Stimulated activated naive B cell treated with anti-CD40 and anti-IgM and Interleukin-4, amounts not matched to agents 10 μg/mL and 1 μg/mL and 100 μg/mL, for 72 hours (primary cell): ENCODE measurements at regions not wholly inside any gene's neighbourhood (a gene's known extent, or its start where the extent isn't known, plus 50 kb on each side); places are given as distances from the start of the nearest gene placed in this dataset.

Source experiments
- ATAC-seq, 2 donors: fragments of 150-1000 bp; cut with Tn5 transposase; replicated peaks; 2 replicates each; pipeline ENCODE4 v1.10.0; 2021; ENCODE audit warnings: moderate library complexity in 1 of 2
- DNase-seq: peaks from one replicate; pipeline ENCODE4 v3.0.0; 2021
- H3K27ac Mint-ChIP-seq: one replicate; pipeline ENCODE4 v1.8.0; 2022; ENCODE audit warnings: mild to moderate bottlenecking, mixed read lengths
- H3K27me3 Mint-ChIP-seq, 2 donors: one replicate each; pipeline ENCODE4 v1.8.0; 2022; ENCODE audit warnings: mixed read lengths in 2 of 2
- H3K36me3 Mint-ChIP-seq, 2 donors: one replicate each; pipeline ENCODE4 v1.8.0; 2022; ENCODE audit warnings: mixed read lengths in 2 of 2, mild to moderate bottlenecking in 1 of 2
- H3K4me1 Mint-ChIP-seq, 2 donors: one replicate each; pipeline ENCODE4 v1.8.0; 2022; ENCODE audit warnings: mixed read lengths in 2 of 2, mild to moderate bottlenecking in 1 of 2
- H3K4me3 Mint-ChIP-seq, 2 donors: one replicate each; pipeline ENCODE4 v1.8.0; 2022; ENCODE audit warnings: mild to moderate bottlenecking in 2 of 2, mixed read lengths in 2 of 2, moderate library complexity in 1 of 2
- H3K9me3 Mint-ChIP-seq, 2 donors: one replicate each; pipeline ENCODE4 v1.8.0; 2022; ENCODE audit warnings: mixed read lengths in 2 of 2, mild to moderate bottlenecking in 1 of 2

DNA sequence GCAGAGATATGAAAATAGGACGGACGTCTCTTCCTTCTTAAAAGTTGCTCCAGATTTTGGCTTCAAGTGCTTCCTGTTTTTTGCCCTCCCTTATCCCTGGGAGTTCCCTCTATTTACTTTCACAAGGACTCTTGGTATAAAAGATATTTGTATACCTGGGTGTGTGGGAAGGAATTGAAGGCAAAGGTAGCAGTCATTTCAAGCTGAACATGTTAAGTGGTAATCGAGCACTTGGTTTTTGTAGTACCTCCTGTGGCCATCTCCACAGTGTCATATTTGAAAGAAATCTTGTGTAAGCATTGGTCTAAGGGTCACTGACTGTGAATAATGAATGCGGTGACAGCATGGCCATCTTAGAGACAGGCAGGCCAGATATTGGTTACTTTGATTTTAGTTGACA, 593.6 kb downstream of the MTRR start:
- H3K4me3 Mint-ChIP-seq: no peak overlapping the region
- H3K27me3 Mint-ChIP-seq: no peaks in the 10 kb centered on the region
- H3K27ac Mint-ChIP-seq: no peak overlapping the region
- DNase-seq (no peak), ATAC-seq (no peak)
- H3K9me3 Mint-ChIP-seq: peaks cover 0 to 4% of the 10 kb centered on the region in 2 donors
- peaks cover 9 to 12% of the 10 kb centered on the region in 2 donors for H3K36me3 Mint-ChIP-seq
- H3K4me1 Mint-ChIP-seq: peaks cover 0 to 4% of the 10 kb centered on the region in 2 donors

GRCh38 chr5:8470489-8470888, 601.5 kb downstream of the MTRR start:
- DNase-seq: no peak
- Mint-ChIP-seq H3K4me3 (no peak overlapping the region), H3K9me3 (peaks cover 11 to 26% of the 10 kb centered on the region in 2 donors), H3K27me3 (no peaks in the 10 kb centered on the region), H3K4me1 (no peaks in the 10 kb centered on the region), H3K36me3 (peaks cover 4 to 19% of the 10 kb centered on the region in 2 donors), H3K27ac (no peak overlapping the region)
- ATAC-seq: no peak

- no peak for DNase-seq
- no peaks in the 10 kb centered on the region for H3K4me1 Mint-ChIP-seq
- peaks cover 11 to 28% of the 10 kb centered on the region in 2 donors for H3K9me3 Mint-ChIP-seq
Observed at GRCh38 chr5:8471581-8471980, 602.6 kb downstream of the MTRR start.

DNA sequence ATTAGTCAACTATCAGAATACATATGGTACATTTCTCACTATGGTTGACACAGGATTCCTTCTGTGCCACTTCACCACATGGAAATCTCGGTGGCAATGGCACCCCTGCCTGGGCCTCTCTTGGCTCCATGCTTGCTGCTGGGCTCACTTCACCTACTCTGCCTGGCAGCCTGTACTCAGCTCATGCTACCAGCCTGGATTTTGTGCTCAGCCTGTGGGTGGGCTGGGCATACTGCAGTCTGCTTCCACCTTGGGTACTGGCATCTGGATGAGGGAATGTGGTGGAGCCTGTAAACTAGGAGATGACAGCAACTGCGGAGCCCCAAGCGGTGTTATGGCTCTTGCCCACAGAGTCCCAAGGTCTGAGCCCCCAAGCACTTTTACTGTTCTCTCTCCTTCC, 604.1 kb downstream of the MTRR start:
- H3K36me3 Mint-ChIP-seq: peaks cover 4 to 19% of the 10 kb centered on the region in 2 donors
- DNase-seq: no peak
- no peak overlapping the region for H3K27ac Mint-ChIP-seq
- ATAC-seq: no peak
- H3K9me3 Mint-ChIP-seq: peaks cover 11 to 27% of the 10 kb centered on the region in 2 donors
- no peak overlapping the region for H3K4me3 Mint-ChIP-seq
- no peaks in the 10 kb centered on the region for H3K4me1 Mint-ChIP-seq
- H3K27me3 Mint-ChIP-seq: no peaks in the 10 kb centered on the region

More at GRCh38 chr5:8471581-8471980, 602.6 kb downstream of the MTRR start:
- Mint-ChIP-seq H3K36me3 (peaks cover 4 to 19% of the 10 kb centered on the region in 2 donors), H3K4me3 (no peak overlapping the region), H3K27ac (no peak overlapping the region), H3K27me3 (no peaks in the 10 kb centered on the region)
- no peak for ATAC-seq

DNA sequence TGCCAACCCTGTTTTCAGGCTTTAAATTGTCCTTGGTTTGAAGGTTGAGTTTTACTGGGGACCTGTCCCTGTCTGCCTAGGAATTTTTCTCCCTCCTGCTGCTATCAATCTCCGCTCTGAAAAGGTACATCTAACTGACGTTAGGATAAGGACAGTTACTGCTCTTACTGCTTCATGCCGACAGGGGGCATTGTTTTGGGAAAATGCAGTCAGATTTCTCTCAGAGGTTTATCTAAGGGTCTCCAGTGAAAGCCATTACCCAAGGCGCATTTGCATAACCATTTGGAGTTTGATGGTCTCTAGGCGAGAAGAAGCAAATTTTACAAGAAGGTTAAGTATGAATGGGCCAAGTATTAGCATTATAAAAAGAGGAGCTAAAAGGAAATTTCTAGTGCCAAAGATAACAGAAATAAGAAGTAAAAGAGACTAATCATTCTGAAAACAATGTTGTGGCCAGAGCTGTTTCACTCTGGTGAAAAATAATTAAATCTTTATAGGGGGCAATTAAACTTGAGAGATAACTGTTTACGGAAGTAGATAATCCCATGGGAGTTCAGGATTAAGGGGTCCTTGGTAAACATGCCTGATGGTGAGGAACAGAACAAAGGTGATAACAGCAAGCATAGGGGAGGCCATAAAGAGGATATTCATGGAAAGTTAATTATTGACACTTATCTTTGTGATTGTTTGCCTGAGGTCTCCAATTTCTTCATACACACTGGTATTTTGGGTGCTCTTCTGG, 605.0 kb downstream of the MTRR start:
- DNase-seq: no peak
- no peaks in the 10 kb centered on the region for H3K27me3 Mint-ChIP-seq
- H3K9me3 Mint-ChIP-seq: peaks cover 15 to 28% of the 10 kb centered on the region in 2 donors
- no peak overlapping the region for H3K27ac Mint-ChIP-seq
- no peak overlapping the region for H3K4me3 Mint-ChIP-seq
- no peak for ATAC-seq
- peaks cover 4 to 16% of the 10 kb centered on the region in 2 donors for H3K36me3 Mint-ChIP-seq
- no peaks in the 10 kb centered on the region for H3K4me1 Mint-ChIP-seq

GRCh38 chr5:8474569-8474930, 605.6 kb downstream of the MTRR start:
- peaks cover 4 to 16% of the 10 kb centered on the region in 2 donors for H3K36me3 Mint-ChIP-seq
- H3K4me3 Mint-ChIP-seq: no peak overlapping the region
- H3K4me1 Mint-ChIP-seq: no peaks in the 10 kb centered on the region
- H3K27ac Mint-ChIP-seq: no peak overlapping the region
- H3K27me3 Mint-ChIP-seq: no peaks in the 10 kb centered on the region
- DNase-seq (no peak), ATAC-seq (peak; percentile 67)
- peaks cover 15 to 28% of the 10 kb centered on the region in 2 donors for H3K9me3 Mint-ChIP-seq

- DNase-seq (no peak), ATAC-seq (peak; percentile 77 to 82)
- peaks cover 3 to 11% of the 10 kb centered on the region in 2 donors for H3K9me3 Mint-ChIP-seq
- H3K4me1 Mint-ChIP-seq: no peaks in the 10 kb centered on the region
- H3K36me3 Mint-ChIP-seq: no peaks in the 10 kb centered on the region
- H3K27ac Mint-ChIP-seq: no peak overlapping the region
- H3K27me3 Mint-ChIP-seq: no peaks in the 10 kb centered on the region
- H3K4me3 Mint-ChIP-seq: no peak overlapping the region
Observed at GRCh38 chr5:8478326-8478725, 609.4 kb downstream of the MTRR start.

- Mint-ChIP-seq H3K9me3 (peaks cover 1 to 3% of the 10 kb centered on the region in 2 donors), H3K36me3 (no peaks in the 10 kb centered on the region), H3K4me3 (no peak overlapping the region), H3K27ac (no peak overlapping the region), H3K4me1 (no peaks in the 10 kb centered on the region), H3K27me3 (no peaks in the 10 kb centered on the region)
- no peak for DNase-seq
- ATAC-seq: no peak
Observed at GRCh38 chr5:8481007-8481406, 612.1 kb downstream of the MTRR start.

DNA sequence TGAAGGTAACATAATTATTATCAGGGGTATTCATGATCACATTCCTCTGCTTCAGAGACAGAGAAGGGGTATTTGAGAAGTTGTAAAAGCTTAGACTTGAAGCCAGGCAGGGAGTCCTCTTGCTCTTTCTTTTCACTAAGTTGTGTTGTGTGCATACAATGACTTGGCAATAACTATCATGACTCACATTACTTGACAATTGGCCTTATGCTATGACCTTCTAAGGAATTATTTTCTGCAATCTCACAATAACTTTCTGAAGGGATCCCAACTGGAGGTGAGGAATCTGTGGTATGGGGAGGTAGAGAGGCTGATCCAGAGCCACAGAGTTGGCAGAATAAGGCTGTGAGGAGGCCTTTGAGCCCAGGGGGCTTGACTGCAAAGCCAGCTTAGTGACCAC, 622.3 kb downstream of the MTRR start:
- no peak for ATAC-seq
- H3K27ac Mint-ChIP-seq: no peak overlapping the region
- H3K27me3 Mint-ChIP-seq: no peaks in the 10 kb centered on the region
- H3K9me3 Mint-ChIP-seq: peaks cover 10 to 13% of the 10 kb centered on the region in 2 donors
- H3K4me3 Mint-ChIP-seq: no peak overlapping the region
- DNase-seq: no peak
- H3K36me3 Mint-ChIP-seq: no peaks in the 10 kb centered on the region
- H3K4me1 Mint-ChIP-seq: no peaks in the 10 kb centered on the region

- H3K27ac Mint-ChIP-seq: no peak overlapping the region
- peaks cover 19 to 29% of the 10 kb centered on the region in 2 donors for H3K9me3 Mint-ChIP-seq
- H3K27me3 Mint-ChIP-seq: no peaks in the 10 kb centered on the region
- no peak for ATAC-seq
- H3K36me3 Mint-ChIP-seq: no peaks in the 10 kb centered on the region
- H3K4me3 Mint-ChIP-seq: no peak overlapping the region
- no peak for DNase-seq
- no peaks in the 10 kb centered on the region for H3K4me1 Mint-ChIP-seq
Observed at GRCh38 chr5:8493176-8493575, 624.2 kb downstream of the MTRR start.

DNA sequence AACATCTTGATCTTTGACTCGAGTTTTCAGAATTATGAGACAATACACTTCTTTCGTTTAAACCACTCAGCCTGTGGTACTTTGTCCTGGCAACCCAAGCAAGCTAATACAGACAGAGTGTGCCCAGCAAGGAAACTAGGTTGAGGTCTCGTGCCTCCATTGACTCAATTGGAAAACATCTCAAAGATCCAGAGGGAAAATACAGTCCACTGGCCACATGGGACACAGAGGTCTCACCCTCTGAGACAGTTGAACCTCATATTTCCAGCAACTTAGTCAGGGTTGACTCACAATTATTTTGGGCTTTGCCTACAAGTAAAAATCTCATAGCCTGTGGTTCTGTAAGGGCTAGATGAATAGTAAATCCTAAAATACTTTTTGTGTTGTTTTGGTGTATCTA, 631.5 kb downstream of the MTRR start:
- DNase-seq: no peak
- no peak overlapping the region for H3K27ac Mint-ChIP-seq
- H3K4me1 Mint-ChIP-seq: no peaks in the 10 kb centered on the region
- H3K4me3 Mint-ChIP-seq: no peak overlapping the region
- H3K27me3 Mint-ChIP-seq: no peaks in the 10 kb centered on the region
- peaks cover 19 to 31% of the 10 kb centered on the region in 2 donors for H3K9me3 Mint-ChIP-seq
- ATAC-seq: no peak
- H3K36me3 Mint-ChIP-seq: no peaks in the 10 kb centered on the region

DNA sequence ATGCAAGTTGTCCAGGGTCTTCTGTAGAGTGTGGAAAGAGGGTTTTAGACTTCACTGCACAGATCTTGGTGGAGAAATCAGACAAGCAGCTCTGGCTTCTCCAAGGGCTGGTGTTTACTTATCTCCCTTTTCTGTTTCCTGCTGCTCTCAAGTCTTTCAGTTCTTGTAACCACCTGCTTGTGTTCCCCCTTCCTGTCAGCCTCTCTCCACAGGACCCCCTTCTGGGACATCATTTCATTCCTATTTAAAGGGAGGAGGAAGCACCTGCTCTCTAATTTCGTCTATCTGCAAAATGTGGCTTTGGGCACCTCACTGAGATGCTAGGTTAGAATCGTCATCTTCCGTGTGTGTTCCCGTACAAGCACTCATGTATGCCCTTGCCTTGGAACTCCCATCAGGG, 636.2 kb downstream of the MTRR start:
- H3K9me3 Mint-ChIP-seq: peaks cover 2 to 3% of the 10 kb centered on the region in 2 donors
- H3K4me3 Mint-ChIP-seq: no peak overlapping the region
- no peaks in the 10 kb centered on the region for H3K4me1 Mint-ChIP-seq
- no peak for DNase-seq
- no peak for ATAC-seq
- no peaks in the 10 kb centered on the region for H3K27me3 Mint-ChIP-seq
- H3K36me3 Mint-ChIP-seq: no peaks in the 10 kb centered on the region
- H3K27ac Mint-ChIP-seq: no peak overlapping the region

DNA sequence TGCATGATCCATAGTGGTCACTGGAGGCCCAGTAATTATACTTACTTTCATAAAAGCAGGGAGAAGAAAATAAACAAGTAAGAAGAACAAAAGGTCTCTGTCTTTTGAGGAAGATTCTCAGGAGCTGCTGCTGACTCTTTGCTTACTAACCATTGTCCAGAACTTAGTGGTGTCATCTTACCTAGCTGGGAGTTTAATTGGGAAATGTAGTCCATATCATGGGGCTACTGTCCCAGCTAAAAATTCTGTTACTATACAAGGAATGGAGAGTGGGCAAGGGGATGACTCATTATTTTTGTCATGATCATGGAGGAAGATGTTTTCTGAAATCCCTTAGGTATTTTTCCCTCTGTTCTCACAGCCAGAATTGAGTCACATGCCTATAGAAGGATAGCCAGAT, 639.3 kb downstream of the MTRR start:
- no peak for DNase-seq
- H3K4me3 Mint-ChIP-seq: no peak overlapping the region
- H3K36me3 Mint-ChIP-seq: no peaks in the 10 kb centered on the region
- H3K4me1 Mint-ChIP-seq: no peaks in the 10 kb centered on the region
- H3K27ac Mint-ChIP-seq: no peak overlapping the region
- ATAC-seq: no peak
- no peaks in the 10 kb centered on the region for H3K27me3 Mint-ChIP-seq
- peaks cover 4 to 6% of the 10 kb centered on the region in 2 donors for H3K9me3 Mint-ChIP-seq

DNA sequence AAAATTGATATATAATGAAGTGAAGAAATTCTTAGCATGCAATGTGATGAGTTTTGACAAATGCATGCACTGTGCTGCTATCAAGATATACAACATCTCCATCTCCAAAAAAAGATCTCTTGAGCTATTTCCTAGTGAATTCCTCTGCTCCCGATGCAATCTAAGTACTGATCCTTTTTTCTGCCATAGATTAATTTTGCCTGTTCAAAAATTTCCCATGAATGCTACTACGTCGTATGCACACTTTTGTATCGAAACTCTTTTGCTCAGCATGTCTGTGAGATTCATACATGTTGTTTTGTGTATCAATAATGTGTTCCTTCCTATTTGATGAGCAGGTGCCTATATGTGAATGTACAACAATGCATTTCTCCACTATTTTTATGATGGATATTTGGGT, 647.4 kb downstream of the MTRR start:
- H3K9me3 Mint-ChIP-seq: peaks cover 3% of the 10 kb centered on the region in 2 donors
- no peaks in the 10 kb centered on the region for H3K27me3 Mint-ChIP-seq
- no peaks in the 10 kb centered on the region for H3K36me3 Mint-ChIP-seq
- DNase-seq: no peak
- no peak for ATAC-seq
- H3K27ac Mint-ChIP-seq: no peak overlapping the region
- no peak overlapping the region for H3K4me3 Mint-ChIP-seq
- H3K4me1 Mint-ChIP-seq: no peaks in the 10 kb centered on the region

DNA sequence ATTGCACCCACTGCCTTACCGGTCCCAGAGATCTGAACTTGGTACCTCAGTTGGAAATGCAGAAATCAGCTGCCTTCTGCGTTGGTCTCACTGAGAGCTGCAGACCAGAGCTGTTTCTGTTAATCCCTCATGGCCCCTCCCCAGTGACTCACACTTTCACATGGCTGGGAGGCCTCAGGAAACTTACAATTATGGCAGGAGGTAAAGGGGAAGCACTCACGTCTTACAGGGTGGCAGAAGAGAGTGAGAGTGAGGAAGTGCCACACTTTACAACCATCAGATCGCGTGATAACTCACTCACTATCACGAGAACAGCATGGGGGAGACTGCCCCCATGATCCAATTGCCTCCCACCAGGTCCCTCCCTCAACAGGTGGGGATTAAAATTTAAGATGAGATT, 648.5 kb downstream of the MTRR start:
- no peak overlapping the region for H3K4me3 Mint-ChIP-seq

More for the DNA sequence above, 648.5 kb downstream of the MTRR start:
- no peak for DNase-seq
- H3K27ac Mint-ChIP-seq: no peak overlapping the region
- H3K36me3 Mint-ChIP-seq: no peaks in the 10 kb centered on the region
- H3K4me1 Mint-ChIP-seq: no peaks in the 10 kb centered on the region
- ATAC-seq: peak in 1 of 2 donors; percentile 25
- H3K9me3 Mint-ChIP-seq: peaks cover 1 to 3% of the 10 kb centered on the region in 2 donors
- H3K27me3 Mint-ChIP-seq: no peaks in the 10 kb centered on the region
